ENCODE measurements at regions not wholly inside any gene's neighbourhood (a gene's known extent, or its start where the extent isn't known, plus 50 kb on each side); places are given as distances from the start of the nearest gene placed in this dataset.

- Mint-ChIP-seq H3K9me3 (peaks cover 5% of the 10 kb centered on the region), H3K27ac (no peak overlapping the region), H3K4me1 (peaks cover 6% of the 10 kb centered on the region), H3K4me3 (no peak overlapping the region), H3K36me3 (no peaks in the 10 kb centered on the region)
- ATAC-seq, result no peak
- no peak for DNase-seq (ENCODE audit: low spot score in 2 of 2)
These were observed 335.1 kb downstream of the LTN1 start for GRCh38 chr21:28657566-28657965.

GRCh38 chr21:28655471-28655870 lies 337.2 kb downstream of the LTN1 start:
- H3K4me1 Mint-ChIP-seq, result peaks cover 6% of the 10 kb centered on the region
- no peak for ATAC-seq
- H3K36me3 Mint-ChIP-seq, result no peaks in the 10 kb centered on the region
- DNase-seq (ENCODE audit: low spot score in 2 of 2), result no peak
- no peak overlapping the region for H3K4me3 Mint-ChIP-seq
- H3K9me3 Mint-ChIP-seq, result peaks cover 5% of the 10 kb centered on the region
- no peak overlapping the region for H3K27ac Mint-ChIP-seq

- ATAC-seq (no peak), DNase-seq (ENCODE audit: low spot score in 2 of 2) (no peak)
- H3K9me3 Mint-ChIP-seq, result peaks cover 5% of the 10 kb centered on the region
- no peak overlapping the region for H3K27ac Mint-ChIP-seq
- H3K36me3 Mint-ChIP-seq, result no peaks in the 10 kb centered on the region
- peaks cover 6% of the 10 kb centered on the region for H3K4me1 Mint-ChIP-seq
- no peak overlapping the region for H3K4me3 Mint-ChIP-seq
These were observed 338.3 kb downstream of the LTN1 start for GRCh38 chr21:28654406-28654805.

- Mint-ChIP-seq H3K4me3 (no peak overlapping the region), H3K27ac (no peak overlapping the region), H3K36me3 (no peaks in the 10 kb centered on the region), H3K4me1 (peaks cover 13% of the 10 kb centered on the region), H3K9me3 (peaks cover 4% of the 10 kb centered on the region)
- ATAC-seq, result no peak
- no peak for DNase-seq (ENCODE audit: low spot score in 2 of 2)
These were observed 347.9 kb downstream of the LTN1 start for GRCh38 chr21:28644762-28645161.

GRCh38 chr21:28642891-28643290 lies 349.8 kb downstream of the LTN1 start:
- Mint-ChIP-seq H3K4me1 (peaks cover 26% of the 10 kb centered on the region), H3K4me3 (no peak overlapping the region), H3K9me3 (peaks cover 4% of the 10 kb centered on the region), H3K36me3 (no peaks in the 10 kb centered on the region), H3K27ac (no peak overlapping the region)
- DNase-seq (ENCODE audit: low spot score in 2 of 2), result no peak
- ATAC-seq, result peak; percentile 33

GRCh38 chr21:28641731-28642130 lies 350.9 kb downstream of the LTN1 start:
- DNase-seq (ENCODE audit: low spot score in 2 of 2) (no peak), ATAC-seq (no peak)
- H3K4me1 Mint-ChIP-seq, result peaks cover 34% of the 10 kb centered on the region
- no peaks in the 10 kb centered on the region for H3K36me3 Mint-ChIP-seq
- no peak overlapping the region for H3K4me3 Mint-ChIP-seq
- H3K9me3 Mint-ChIP-seq, result peaks cover 4% of the 10 kb centered on the region
- no peak overlapping the region for H3K27ac Mint-ChIP-seq

GRCh38 chr21:28640326-28640725 lies 352.4 kb downstream of the LTN1 start:
- peaks cover 4% of the 10 kb centered on the region for H3K9me3 Mint-ChIP-seq
- H3K4me3 Mint-ChIP-seq, result no peak overlapping the region
- DNase-seq (ENCODE audit: low spot score in 2 of 2), result no peak
- ATAC-seq, result peak; percentile 24
- H3K27ac Mint-ChIP-seq, result no peak overlapping the region
- H3K36me3 Mint-ChIP-seq, result no peaks in the 10 kb centered on the region
- peaks cover 42% of the 10 kb centered on the region for H3K4me1 Mint-ChIP-seq

- DNase-seq (ENCODE audit: low spot score in 2 of 2) (no peak), ATAC-seq (no peak)
- H3K4me3 Mint-ChIP-seq, result no peak overlapping the region
- H3K36me3 Mint-ChIP-seq, result no peaks in the 10 kb centered on the region
- H3K27ac Mint-ChIP-seq, result peak overlapping the region; percentile 24
- H3K9me3 Mint-ChIP-seq, result peaks cover 4% of the 10 kb centered on the region
- peaks cover 42% of the 10 kb centered on the region for H3K4me1 Mint-ChIP-seq
These were observed 352.9 kb downstream of the LTN1 start for GRCh38 chr21:28639737-28640136.

- DNase-seq (ENCODE audit: low spot score in 2 of 2), result no peak
- Mint-ChIP-seq H3K4me1 (peaks cover 53% of the 10 kb centered on the region), H3K36me3 (no peaks in the 10 kb centered on the region), H3K27ac (peak overlapping the region; percentile 63), H3K4me3 (peak overlapping the region; percentile 21), H3K9me3 (no peaks in the 10 kb centered on the region)
- ATAC-seq, result peak; percentile 93
These were observed 355.7 kb downstream of the LTN1 start for GRCh38 chr21:28636752-28637691.

GRCh38 chr21:28635541-28635940 lies 357.1 kb downstream of the LTN1 start:
- Mint-ChIP-seq H3K9me3 (no peaks in the 10 kb centered on the region), H3K4me3 (no peak overlapping the region), H3K27ac (no peak overlapping the region), H3K4me1 (peaks cover 46% of the 10 kb centered on the region), H3K36me3 (no peaks in the 10 kb centered on the region)
- DNase-seq (ENCODE audit: low spot score in 2 of 2), result no peak
- no peak for ATAC-seq

GRCh38 chr21:28633839-28634555 lies 358.7 kb downstream of the LTN1 start:
- Mint-ChIP-seq H3K9me3 (no peaks in the 10 kb centered on the region), H3K27ac (peak overlapping the region; percentile 67), H3K4me1 (peaks cover 37% of the 10 kb centered on the region), H3K4me3 (no peak overlapping the region), H3K36me3 (no peaks in the 10 kb centered on the region)
- peak; percentile 45 for ATAC-seq
- no peak for DNase-seq (ENCODE audit: low spot score in 2 of 2)

GRCh38 chr21:28632755-28633408 lies 359.8 kb downstream of the LTN1 start:
- no peaks in the 10 kb centered on the region for H3K9me3 Mint-ChIP-seq
- ATAC-seq (no peak), DNase-seq (ENCODE audit: low spot score in 2 of 2) (no peak)
- H3K27ac Mint-ChIP-seq, result peak overlapping the region; percentile 84
- peaks cover 28% of the 10 kb centered on the region for H3K4me1 Mint-ChIP-seq
- no peaks in the 10 kb centered on the region for H3K36me3 Mint-ChIP-seq
- H3K4me3 Mint-ChIP-seq, result peak overlapping the region; percentile 41

- H3K4me1 Mint-ChIP-seq, result peaks cover 12% of the 10 kb centered on the region
- DNase-seq (ENCODE audit: low spot score in 2 of 2) (no peak), ATAC-seq (no peak)
- H3K4me3 Mint-ChIP-seq, result no peak overlapping the region
- no peaks in the 10 kb centered on the region for H3K9me3 Mint-ChIP-seq
- no peak overlapping the region for H3K27ac Mint-ChIP-seq
- H3K36me3 Mint-ChIP-seq, result no peaks in the 10 kb centered on the region
These were observed 365.0 kb downstream of the LTN1 start for GRCh38 chr21:28627691-28628090.

GRCh38 chr21:28627261-28627660 lies 365.4 kb downstream of the LTN1 start:
- Mint-ChIP-seq H3K4me3 (no peak overlapping the region), H3K36me3 (no peaks in the 10 kb centered on the region), H3K9me3 (no peaks in the 10 kb centered on the region), H3K27ac (no peak overlapping the region), H3K4me1 (peaks cover 8% of the 10 kb centered on the region)
- ATAC-seq (no peak), DNase-seq (ENCODE audit: low spot score in 2 of 2) (no peak)

- Mint-ChIP-seq H3K36me3 (no peaks in the 10 kb centered on the region), H3K27ac (no peak overlapping the region), H3K4me1 (peaks cover 14% of the 10 kb centered on the region), H3K9me3 (no peaks in the 10 kb centered on the region), H3K4me3 (no peak overlapping the region)
- DNase-seq (ENCODE audit: low spot score in 2 of 2), result no peak
- ATAC-seq, result no peak
These were observed 368.1 kb downstream of the LTN1 start for GRCh38 chr21:28624626-28625025.
